ENCODE measurements at regions not wholly inside any gene's neighbourhood (a gene's known extent, or its start where the extent isn't known, plus 50 kb on each side); places are given as distances from the start of the nearest gene placed in this dataset.
"Not testable (repeated sequence)": the region's sequence is repeated elsewhere in the genome, so short reads cannot be mapped to it uniquely, and the experiment has no call there.

DNA sequence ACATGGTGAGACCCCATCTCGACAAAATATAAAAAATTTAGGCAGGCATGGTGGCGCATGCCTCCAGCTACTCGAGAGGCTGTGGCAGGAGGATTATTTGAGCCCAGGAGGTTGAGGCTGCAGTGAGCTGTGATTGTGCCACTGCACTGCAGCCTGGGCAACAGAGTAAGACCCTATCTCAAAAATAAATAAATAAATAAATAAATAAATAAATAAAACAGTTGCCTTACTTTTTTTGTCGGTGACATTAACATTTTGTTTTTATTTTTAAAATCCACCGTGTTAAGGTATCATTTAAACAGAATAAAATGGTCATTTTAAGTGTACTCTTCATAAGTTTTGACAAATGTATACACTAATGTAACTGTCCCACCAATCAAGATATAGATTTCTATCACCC, 57.0 kb downstream of the RASL11A start:
- DNase-seq (ENCODE audit: low read depth, low spot score) = no peak

DNA sequence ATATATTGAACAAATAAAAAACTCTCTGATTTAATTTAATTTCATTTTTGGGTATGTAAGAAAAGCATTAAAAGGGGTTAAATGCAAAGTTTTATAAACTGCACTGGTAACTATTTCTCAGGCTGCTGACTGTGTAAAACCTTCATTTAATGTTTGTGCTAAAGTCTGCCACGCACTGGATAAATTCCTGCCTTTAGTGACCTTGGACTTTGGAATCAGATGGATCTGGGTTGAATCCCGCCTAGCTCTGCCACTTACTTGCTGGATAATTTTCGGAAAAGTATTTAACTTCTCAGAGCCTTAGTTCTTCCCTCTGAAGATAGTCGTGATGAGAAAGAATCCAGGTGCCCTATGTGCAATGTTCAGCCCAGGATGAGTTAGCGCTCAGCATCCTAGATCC, 58.6 kb downstream of the RASL11A start:
- DNase-seq (ENCODE audit: low read depth, low spot score) = no peak

DNA sequence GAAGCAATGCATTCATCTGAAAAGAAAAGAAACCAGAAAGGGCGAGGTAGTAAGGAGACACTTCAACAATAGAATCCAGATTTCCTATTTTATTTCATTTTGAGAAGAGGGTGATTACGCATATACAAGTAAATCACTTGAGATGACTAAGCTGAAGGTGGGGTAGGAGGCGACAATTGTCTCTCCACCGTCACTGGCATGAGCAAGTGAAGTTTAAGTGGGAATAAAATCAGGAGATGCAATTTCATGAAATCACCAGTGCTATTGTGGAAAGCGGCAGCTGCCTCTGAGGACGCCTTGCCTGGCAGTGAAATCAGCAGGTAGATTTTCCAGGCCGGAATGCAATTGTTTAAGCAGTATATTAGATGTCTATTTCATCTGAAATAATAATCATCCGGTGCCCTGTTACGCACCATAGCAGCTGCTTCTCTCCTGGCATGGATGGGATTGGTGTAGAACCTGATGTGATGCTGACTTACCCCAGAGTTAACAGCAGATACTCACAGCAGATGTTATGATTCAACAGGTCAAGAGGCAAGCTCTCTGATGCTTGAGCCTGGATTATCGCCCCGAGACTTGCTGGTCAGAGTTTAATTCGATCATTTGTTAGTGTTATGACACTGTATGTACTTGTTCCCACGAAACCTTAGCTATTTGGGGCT, 64.3 kb downstream of the RASL11A start:
- no peak for DNase-seq (ENCODE audit: low read depth, low spot score)

GRCh38 chr13:27336014-27336673, 65.5 kb downstream of the RASL11A start:
- peak; percentile 58 for DNase-seq (ENCODE audit: low read depth, low spot score)

- DNase-seq (ENCODE audit: low read depth, low spot score) = no peak
These were observed 67.6 kb downstream of the RASL11A start for GRCh38 chr13:27338207-27338606.

DNA sequence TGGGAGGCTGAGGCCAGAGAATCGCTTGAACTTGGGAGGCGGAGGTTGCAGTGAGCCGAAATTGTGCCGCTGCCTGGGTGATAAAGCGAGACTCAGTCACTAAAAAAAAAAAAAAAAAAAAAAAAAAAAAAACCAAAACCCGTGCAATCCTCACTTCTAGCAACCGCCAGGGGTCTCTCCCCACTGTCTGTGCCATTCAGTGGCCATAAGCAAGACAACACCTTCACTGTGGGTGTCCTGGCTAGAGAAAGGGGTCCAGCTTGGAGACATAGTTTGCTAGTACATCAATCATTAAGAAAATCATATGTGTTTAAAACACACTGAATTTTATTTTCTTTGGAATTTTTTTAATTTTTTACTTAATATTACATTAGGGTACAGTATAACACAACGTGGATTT, 68.2 kb downstream of the RASL11A start:
- DNase-seq (ENCODE audit: low read depth, low spot score) = no peak

- no peak for DNase-seq (ENCODE audit: low read depth, low spot score)
These were observed 68.7 kb downstream of the RASL11A start for GRCh38 chr13:27339299-27339698.

DNA sequence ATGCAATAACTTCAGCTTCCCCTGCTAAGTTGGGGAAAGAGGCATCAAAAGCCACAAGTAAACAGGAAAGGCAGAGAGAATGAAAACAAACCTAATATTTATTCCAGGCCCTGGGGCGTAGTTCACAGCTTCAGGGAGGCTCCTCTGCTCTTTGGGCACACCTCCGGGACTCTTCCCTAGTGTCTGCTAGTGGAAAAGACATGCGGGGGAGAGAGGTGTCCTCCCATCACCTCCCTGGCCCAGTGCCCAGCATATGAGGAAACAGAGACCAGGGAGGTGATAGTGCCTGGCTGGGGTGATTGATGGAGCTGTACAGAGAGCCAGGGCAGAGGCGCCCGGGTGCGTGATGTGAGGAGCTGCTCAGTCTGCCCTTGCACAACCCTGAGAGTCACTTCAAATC, 71.0 kb downstream of the RASL11A start:
- no peak for DNase-seq (ENCODE audit: low read depth, low spot score)

DNA sequence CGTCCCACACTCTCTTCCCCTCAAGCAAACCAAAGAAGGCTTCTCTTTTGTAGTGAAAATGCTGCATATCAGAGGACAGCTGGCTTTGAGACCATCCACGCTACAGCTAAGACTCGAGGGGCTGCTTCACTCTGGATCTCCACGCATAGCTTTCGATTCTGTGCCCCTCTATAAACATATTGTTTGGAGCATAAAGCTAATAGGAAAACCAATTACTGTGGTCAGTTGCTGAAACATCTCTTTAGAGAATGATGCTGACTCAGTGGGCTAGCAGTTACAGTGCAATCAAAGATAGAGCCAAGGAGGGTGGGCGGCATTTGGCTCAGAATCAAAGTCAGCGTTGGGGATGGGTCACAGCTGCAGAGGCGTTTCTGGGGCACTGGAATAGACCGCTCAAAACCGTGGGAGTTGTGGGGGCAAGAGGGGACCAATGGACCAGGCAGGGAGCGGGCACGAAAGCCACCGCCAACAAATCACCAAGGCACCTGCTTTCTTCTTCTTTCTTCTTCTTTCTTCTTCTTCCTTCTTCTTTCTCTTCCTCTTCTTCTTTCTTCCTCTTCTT, 76.7 kb downstream of the RASL11A start:
- DNase-seq (ENCODE audit: low read depth, low spot score) = no peak

GRCh38 chr13:27348461-27348860, 76.0 kb upstream of the GTF3A start:
- no peak for DNase-seq (ENCODE audit: low read depth, low spot score)

DNA sequence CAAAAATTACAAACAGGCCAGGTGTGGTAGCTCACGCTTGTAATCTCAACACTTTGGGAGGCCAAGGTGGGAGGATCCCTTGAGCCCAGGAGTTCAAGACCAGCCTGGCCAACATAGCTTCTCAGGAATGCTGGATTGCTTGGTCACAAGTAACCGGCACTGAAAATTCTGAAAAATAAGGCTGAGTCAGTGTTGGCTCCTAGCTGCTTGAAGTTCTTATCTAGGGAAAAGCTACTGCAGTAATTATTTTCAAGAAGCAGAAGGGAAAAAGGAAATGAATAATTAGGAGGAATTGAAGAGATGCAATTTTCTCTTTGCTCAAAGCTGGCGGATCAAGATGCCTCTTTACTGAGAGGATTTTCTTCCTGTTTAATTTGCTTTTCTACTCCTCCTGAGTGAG, 75.0 kb upstream of the GTF3A start:
- no peak for DNase-seq (ENCODE audit: low read depth, low spot score)

- DNase-seq (ENCODE audit: low read depth, low spot score) = not testable (repeated sequence)
These were observed 73.6 kb upstream of the GTF3A start for GRCh38 chr13:27350825-27351224.

DNA sequence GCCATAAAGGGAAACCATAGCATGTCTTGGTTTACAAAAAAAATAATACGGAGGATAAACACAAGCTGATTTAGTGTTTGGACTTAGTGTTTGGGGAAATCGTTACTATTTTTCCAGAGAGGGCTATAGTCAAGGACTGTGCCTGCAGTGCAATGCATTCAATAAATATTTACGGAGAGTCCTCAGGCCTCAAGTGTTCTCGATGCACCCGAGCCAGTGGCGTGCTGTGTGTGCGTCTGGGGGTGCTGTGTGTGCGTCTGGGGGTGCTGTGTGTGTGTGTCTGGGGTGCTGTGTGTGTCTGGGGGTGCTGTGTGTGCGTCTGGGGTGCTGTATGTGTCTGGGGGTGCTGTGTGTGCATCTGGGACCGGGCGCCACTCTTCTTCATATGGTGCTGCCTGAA, 71.7 kb upstream of the GTF3A start:
- DNase-seq (ENCODE audit: low read depth, low spot score) = no peak

DNA sequence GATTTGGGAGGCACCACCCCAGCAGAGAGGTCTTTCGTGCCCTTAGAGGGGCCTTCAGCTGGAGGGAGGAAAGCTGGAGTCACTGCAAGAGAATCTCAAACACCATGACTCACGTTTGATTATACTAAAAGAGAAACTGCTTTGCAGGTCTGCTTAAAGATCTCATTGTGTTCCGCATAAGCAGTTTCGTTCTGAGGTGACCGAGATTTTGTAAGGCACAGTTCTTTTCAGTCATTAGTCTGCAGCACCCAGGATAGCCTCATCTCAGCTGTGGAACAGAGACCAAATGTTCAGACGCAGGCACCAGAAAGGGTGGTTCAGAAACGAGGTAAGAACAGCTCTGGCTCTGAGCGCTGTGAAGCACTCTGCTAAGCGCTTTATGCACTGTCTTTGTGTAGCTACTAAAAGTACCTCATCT, 71.2 kb upstream of the GTF3A start:
- no peak for DNase-seq (ENCODE audit: low read depth, low spot score)

GRCh38 chr13:27353708-27354107, 70.7 kb upstream of the GTF3A start:
- DNase-seq (ENCODE audit: low read depth, low spot score) = no peak

GRCh38 chr13:27354379-27354778, 70.0 kb upstream of the GTF3A start:
- no peak for DNase-seq (ENCODE audit: low read depth, low spot score)

GRCh38 chr13:27355894-27356293, 68.5 kb upstream of the GTF3A start:
- DNase-seq (ENCODE audit: low read depth, low spot score) = no peak

DNA sequence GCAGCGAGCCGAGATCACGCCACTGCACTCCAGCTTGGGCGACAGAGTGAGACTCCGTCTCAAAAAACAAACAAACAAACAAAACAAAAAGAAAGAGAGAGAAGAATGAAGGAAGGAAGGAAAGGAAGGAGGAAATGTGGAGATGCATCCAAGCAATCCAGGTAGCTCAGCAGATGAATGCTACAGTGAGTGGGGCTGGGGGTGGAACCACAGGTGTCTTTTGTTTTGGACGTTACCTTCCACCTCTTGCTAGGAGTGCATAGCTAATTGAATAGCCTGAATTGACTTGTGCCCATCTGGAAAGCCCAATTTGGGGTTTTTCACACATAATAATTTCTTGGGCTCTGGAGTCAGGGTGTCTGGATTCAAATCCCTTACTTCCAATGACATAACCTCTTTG, 66.0 kb upstream of the GTF3A start:
- DNase-seq (ENCODE audit: low read depth, low spot score) = no peak

DNA sequence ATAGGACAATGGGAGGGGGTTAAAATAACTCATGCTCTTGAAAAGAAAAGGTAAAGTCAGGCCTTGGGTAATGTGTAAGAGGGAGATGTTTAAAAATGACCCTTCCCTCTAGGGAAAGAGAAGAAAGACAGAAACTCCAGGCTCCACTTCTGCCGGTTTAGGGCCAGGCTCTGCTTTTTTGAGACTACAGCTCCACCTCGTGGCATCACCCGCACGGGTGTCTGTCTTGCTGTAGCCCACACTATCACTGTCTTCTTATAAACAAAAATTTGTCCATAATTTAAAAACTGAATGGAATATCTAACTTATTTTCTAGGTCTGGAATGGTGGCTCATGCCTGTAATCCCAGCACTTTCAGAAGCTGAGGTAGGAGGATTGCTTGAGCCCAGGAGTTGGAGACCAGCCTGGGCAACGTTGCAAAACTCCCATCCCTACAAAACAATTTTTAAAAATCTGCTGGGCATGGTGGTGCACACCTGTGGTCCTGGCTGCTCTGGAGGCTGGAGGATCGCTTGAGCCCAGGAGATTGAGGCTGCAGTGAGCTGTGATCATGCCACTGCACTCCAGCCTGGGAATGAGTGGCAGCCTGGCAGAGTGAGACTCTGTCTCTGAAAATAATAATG, 65.1 kb upstream of the GTF3A start:
- DNase-seq (ENCODE audit: low read depth, low spot score) = peak; percentile 16

DNA sequence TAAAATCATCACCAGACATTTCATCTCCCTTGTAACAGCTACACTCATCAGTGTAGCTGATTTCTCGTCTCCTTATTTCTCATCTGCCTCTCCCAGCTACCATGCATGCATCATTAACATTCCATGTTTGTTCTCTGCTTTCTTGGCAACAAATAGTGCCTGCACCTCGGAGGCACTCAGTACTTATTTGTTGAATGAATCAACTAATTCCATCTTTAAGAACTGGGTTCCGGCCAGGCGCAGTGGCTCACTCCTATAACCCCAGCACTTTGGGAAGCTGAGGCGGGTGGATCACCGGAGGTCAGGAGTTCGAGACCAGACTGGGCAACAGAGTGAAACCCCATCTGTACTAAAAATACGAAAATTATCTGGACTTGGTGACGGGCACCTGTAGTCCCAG, 63.9 kb upstream of the GTF3A start:
- no peak for DNase-seq (ENCODE audit: low read depth, low spot score)

DNA sequence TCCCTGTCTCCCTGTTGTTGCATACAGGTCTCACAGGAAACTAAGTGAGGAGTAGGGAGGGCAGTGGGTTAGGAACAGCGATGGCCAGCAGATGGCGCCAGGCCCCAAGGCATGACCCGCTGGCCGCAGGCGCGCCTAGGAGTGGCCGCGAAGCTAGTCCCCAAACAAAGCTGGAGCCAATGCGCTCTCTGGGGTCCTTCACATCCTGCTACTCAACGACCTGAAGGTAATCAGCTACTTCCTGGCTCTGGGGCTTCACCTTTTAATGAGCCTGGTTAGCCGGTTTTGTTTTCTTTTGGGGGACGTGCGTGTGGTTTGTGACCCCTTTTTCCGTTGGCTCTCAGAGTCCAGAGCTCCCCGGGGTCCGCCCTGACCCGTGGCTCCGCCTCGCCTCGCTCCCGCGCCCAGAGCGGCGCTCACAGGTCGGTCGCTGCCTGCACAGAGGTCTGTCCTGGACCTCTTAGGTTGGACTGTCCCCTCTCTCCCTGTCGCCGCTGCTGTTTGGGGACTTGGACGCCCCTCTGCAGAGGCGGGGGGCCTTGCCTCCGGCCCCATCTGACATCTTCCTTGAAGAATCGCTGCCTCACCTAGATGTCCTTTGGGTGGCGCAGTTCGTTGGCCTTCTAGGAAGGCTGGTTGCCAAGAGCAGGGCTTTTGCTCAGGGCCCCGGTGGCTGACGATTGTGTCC, 62.2 kb upstream of the GTF3A start:
- peak; percentile 16 for DNase-seq (ENCODE audit: low read depth, low spot score)

DNA sequence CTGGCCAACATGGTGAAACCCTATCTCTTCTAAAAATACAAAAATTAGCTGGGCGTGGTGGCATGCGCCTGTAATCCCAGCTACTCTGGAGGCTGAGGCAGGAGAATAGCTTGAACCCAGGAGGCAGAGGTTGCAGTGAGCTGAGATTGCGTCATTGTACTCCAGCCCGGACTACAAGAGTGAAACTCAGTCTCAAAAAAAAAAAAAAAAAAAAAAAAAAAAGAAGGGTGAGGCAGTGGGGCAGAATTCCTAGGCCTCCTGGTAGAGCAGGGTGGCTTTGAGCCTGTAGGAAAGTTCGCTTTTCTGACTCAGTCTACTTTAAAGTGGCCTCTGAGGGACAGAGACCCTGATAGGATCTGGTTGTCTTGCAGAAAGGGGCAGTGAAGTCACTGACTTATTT, 60.8 kb upstream of the GTF3A start:
- not testable (repeated sequence) for DNase-seq (ENCODE audit: low read depth, low spot score)
